KG1 (cell line): ENCODE measurements at regions not wholly inside any gene's neighbourhood (a gene's known extent, or its start where the extent isn't known, plus 50 kb on each side); places are given as distances from the start of the nearest gene placed in this dataset.
A peak's percentile ranks its signal among the peaks of the same experiment; 100 is the strongest.

Source experiments
- DNase-seq: peaks from one replicate; lab custom pipeline; 2025; lab: John Stamatoyannopoulos, UW

DNA sequence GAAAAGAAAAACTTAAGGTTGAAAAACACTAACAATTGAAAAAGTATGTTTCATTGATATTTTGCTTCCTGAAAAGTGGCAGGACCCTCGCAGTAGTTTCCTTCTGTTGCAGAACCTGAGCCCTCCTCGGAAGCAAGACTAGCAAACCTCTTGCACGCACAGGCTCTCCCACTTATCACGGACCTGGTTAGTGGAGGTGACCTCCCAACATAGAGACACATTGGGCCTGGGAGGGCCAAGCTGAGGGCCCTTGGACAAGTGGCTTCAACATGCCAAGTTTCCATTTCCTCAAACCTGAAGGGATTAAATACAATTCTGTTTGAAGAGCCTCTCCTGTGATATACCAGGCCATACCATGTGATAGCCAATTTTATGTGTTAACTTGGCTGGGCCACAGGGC, 133.4 kb upstream of the AGAP1 start:
- DNase-seq, result no peak

DNA sequence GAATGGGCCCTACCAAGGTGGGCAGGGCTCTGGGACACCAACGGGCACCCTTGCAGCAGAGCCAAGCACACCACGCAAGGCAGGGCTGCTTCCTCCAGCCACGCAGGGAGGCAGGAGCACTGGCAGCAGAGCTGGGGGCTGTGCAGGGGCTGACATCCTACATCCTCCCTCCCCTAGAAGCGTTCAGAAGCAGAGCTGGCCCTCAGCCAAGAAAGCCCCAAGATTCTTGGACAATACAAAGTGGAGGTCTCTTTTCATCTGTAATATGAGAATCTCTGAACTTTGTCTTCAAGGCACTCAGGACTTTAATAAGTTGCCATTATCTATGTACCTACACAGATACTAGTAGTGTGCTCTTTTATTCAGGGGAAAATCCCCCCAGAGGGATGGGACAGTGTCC, 128.1 kb upstream of the AGAP1 start:
- DNase-seq, result no peak

DNA sequence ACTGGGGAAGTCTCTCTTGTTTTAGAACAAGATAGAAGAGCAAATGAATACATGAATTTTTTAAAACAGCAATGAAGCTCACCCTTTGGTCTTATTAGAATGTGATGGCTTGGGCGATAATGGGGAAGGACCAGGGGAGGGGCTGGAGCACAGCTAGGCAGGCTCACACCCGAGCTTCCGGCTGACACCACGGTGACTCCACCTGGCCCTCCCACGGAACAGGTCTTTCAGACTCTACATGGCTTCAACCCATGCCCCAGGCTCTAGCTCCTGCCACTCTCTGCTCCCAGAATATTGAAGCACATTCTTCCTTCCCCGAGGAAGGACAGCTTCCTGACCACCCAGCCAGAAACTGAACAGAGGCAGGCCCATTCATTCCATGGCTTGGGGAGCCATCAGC, 127.5 kb upstream of the AGAP1 start:
- no peak for DNase-seq

DNA sequence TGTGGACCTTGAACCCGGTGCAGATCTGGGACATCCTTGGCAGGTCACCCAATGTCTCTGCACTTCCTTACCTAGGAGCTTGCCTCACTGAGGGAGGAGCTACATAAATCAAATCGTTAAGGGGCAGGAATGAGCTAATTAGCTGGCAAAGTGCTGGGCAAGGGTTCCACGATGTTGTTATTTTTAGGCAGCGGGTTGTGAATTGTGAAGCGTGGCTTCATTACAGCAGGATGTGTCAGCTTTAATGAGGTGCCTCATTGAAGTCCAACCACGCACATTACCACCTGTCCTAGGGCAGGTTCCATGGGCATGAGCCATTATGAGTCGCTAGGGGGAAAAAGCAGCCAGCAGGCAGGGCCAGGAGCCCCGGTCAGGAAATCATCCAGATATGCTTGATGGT, 127.0 kb upstream of the AGAP1 start:
- no peak for DNase-seq

DNA sequence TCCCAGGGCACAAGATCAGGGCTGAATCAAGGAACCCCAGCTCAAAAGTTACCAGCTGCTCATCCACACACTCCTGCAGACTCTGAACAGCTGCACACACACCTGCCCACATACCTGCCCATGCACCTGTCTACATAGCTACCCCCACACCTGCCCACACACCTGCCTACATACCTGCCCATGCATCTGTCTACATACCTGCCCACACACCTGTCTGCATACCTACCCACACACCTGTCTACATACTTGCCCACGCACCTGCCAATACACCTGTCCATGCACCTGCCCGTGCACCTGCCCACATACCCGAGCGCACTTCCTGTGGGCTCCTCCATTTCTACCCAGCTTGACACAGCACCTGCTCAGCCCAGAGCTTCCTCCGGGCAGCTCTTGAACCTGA, 122.8 kb upstream of the AGAP1 start:
- no peak for DNase-seq

DNA sequence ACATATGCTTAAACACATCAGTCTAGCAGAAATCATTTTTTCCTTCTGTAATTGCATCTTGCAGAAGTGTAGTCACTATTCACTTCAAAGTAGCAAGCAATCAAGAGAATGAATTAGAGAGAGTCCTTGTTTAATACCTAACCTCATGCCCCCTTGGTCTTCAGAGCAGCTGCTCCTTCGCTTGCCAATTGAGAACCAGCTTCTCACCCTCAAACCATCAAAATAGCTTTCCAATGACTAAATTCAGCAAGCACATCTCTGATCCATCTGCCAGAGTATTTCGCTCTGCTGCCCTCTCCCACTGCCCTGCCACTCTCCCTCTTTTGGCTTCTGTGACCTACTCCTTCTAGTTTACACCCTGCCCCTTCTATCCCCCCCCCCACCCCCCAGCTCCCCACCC, 120.7 kb upstream of the AGAP1 start:
- no peak for DNase-seq

DNA sequence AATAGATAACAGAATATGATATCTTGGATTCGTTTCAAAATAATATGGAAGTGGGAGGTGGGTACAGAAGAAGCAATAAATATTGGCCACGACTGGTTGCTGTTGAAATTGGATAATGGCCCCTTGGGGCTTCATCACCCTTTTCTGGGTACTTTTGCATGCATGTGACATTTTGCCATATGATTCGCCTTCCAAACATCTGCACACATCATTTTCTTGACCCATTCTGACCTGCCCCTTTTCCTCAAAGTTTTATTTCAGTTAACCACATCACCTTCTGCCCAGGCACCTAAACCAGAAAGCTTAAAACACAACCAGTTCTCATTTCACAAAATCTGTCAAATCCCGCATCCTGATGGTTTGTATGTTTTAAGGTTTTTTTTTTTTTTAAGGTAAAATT, 116.7 kb upstream of the AGAP1 start:
- DNase-seq, result no peak

DNA sequence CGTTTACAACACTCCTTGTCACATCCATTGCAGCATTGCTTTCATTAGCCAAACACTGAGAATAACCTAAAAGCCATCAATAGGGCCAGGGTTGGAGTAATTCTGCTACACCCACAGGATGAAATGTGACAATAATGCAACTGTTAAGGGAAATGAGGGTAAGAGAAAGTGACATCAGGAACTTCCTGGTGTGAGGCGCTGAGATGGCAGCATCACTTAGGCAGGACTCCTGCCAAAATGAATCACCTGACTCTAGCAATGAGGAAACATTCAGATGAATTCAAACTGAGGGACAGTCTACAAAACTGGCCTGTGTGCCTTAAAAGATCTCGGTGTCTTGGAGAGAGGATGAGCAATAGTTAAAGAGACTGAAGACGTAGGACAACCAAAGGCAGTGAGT, 115.6 kb upstream of the AGAP1 start:
- DNase-seq, result no peak

DNA sequence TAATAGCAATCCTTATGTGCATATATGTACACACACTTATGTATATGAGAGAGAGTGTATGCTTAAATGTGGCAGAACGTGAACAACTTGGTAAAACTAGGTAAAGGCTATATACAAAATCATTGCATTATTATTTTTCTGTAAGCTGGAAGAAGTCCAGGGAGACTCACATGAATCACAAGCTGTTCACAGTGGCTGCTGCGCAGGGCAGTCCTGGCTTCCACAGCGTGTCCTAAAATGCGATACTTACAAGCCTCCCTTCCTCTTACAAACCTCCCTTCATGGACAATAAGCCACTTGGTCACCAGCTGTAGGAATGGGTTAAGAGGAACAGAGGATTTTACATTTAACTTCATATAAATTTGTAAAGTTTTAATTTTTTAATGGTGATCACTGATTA, 114.9 kb upstream of the AGAP1 start:
- DNase-seq, result no peak

DNA sequence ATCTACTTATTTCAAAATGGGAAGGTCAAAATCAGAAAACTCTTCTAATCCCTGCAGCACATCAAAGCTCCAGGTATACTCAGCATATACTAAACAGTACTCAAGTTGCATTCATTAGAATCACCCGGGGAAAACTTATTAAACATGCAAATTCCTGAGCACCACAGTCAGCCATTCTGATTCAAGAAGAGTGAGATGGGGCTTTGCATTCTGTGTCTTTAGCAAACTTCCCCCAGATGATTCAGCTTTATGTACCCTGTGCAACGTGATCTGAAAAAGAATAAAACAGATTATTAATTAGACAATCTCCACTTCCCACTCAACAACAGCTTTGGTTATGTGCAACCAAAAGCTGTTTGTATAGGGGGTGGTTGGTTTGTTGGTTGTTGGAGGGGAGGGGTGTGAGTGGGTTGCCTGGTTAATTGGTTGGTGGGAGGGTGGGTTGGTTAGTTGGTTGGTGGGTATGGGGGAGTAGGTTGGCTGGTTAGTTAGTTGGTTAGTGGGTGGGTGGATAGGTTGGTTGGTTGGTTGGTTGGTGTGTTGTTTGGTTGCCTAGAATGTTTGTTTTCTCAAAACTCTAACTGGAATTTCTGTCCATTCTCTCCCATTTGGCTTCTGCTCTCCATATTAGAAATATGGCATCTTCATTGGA, 112.5 kb upstream of the AGAP1 start:
- no peak for DNase-seq

DNA sequence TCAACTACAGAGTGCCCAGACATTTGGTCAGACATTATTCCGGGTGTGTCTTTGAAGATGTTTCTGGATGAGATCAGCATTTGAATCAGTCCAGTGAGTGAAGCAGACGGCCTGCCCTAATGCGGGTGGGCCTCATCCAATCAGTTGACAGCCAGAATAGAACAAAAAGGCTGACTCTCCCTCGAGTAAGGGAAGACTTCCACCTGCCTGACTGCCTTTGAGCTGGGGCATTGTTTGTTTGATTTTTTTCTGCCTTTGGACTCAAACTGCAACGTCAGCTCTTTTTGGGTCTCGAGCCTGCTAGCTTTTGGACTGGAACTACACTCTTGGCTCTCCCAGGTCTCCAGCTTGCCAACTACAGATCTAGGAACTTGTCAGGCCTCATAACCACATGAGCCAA, 111.7 kb upstream of the AGAP1 start:
- no peak for DNase-seq

DNA sequence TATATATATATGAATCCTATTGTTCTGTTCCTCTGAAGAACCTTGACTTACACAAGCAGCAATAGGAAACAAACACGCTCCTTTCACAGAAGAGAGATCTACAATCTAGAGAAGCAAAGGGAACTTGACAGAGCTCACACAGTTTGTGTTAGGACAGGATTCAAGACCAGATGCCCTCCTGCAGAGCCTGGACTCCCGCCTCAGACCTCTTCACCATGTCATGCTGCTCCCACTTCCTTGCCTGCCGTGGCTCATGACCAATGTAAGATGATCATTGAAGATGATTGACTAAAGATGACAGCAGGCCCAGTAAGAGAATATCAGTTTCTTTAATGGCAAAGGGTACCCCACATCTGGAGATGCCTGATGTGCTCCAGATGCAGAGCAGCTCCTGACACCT, 111.2 kb upstream of the AGAP1 start:
- DNase-seq, result no peak

DNA sequence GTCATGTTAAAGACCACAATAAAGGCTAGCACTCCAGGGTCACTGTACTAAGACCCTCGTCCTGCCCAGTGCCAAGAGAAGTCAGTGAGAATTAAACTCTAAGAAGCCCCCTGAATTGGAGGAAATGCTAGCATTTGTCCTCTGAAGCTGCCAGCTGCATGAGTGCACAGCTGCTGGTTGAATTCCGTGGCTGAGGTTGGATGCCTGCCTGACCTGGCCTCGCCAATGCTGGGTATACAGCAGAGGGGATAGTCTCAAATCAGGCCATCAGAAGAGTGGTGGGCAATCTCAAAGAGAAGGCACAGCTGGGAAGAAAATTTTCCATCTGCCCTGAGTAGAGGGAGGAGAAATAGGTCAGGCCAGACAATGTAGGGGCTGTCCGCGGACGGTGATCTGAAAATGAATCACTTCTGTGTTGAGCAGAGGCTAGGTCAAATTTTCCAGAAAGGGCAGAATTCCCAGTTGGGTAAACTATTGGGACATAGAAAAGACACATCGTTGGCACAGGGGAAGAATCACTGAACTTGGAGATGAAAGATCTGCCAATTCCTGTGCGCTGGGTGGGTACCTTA, 110.5 kb upstream of the AGAP1 start:
- no peak for DNase-seq

DNA sequence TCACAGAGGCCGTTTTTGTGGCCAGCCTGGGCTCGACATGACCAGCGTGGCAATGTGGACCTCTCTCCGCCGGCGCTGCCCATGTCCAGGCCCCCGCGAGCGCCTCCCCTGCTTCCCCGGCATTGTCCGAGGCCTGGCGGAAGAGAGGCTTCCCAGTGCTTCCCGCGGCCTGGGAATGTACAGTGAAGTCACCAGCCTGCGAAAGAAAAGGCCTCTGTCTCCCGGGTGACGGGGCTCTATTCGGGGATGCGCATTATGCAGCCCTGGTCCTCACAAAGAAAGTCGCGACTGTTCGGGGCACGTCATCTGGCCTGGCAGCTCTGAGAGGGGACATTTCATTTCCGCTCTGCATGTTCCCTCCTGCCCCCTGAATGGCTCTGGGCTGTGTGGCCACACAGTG, 109.2 kb upstream of the AGAP1 start:
- no peak for DNase-seq

DNA sequence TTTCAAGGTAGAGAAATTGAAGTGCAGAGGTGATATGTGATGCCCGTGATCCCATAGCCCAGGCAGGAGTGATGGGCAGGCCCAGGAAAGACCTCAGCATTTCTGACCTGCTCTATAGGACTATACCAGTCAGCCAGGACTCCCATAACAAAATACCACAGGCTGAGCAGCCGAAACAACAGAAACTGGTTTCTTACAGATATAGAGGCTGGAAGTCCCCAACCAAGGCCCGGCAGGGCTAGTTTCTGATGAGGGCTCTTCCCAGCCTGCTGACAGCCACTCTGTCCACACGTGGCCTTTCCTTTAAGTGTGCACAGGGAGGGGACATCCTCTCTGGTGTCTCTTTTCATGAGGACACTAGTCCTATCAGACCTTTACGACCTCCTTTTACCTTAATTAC, 104.2 kb upstream of the AGAP1 start:
- DNase-seq, result no peak

DNA sequence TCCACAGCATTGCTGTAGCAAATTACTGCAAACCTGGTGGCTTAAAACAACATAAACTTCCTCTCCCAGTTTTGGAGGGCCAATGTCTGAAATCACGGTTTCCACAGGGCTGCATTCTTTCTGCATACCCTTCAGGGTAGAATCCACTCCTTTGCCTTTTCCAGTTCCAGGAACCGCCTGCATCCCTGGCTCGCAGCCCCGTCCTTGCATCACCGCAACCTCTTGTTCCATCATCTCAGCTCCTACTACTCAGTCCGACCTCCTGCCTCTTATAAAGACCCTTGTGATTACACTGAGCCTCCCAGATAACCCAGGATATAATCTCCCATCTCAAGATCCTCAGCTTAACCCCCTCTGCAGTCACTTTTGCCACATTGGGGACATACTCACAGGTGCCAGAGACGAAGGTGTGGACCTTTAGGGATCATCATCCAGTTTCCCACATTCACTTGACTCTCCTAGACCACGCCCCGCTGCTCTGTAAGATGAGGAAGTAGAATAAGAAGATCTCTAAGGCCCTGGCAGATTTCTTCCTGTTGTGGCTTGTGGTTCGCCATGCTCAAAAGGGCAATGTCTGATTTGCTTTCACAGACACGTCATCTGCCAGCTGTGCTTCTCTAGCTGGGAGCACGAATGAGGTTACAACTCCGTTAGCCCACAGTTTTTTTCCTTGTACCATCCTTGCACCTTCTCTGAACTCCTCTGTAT, 103.6 kb upstream of the AGAP1 start:
- DNase-seq, result peak; percentile 61

DNA sequence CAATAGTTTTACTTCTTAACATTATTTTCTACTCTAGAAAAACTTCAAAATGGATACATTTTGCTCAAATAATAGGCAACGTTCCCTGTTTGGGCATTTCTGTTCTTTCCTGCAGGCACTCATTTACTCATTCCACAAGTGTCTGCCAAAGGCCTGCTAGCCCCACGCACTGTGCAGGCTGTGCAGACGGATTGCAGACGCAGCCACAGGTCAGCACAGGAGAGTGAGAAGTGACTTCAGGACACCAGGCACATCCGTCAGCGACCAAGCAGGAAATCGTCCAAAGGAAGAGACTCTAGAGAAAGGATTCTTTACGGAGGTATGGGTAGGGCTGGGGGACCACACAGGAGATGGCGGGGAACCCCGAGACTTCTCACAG, 103.0 kb upstream of the AGAP1 start:
- no peak for DNase-seq

DNA sequence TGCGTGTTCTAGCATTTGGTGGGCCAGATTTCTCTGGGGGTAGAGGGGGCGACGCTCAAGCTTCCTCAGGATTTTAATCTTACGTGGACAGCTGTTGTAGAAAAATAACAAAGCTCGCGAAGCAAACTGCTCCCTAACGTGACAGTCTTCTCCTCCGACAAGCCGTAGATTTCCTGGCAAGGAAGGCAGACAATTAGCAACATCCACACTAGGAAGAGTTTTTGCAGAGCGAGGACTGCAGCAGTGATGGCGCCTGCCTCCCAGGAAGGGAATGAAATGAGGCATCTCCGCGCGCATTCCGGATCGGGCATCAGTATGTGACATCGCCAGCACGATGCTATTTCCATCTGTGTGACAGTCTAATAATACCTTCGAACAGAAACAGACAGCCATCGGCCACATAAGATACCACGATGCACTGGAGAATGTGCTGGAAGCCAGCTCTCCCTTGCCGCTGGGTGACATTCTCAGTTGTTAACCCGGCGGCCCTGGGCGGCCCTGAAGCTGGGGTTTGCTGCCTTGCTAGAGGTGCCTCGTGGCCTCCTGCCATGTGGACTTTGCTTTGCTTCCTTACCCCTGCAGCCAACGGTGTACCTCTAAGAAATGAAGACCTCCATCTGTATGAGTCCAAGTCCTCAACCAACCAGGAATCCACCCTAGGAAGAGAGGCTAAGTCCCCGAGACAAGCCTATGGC, 101.8 kb upstream of the AGAP1 start:
- no peak for DNase-seq

DNA sequence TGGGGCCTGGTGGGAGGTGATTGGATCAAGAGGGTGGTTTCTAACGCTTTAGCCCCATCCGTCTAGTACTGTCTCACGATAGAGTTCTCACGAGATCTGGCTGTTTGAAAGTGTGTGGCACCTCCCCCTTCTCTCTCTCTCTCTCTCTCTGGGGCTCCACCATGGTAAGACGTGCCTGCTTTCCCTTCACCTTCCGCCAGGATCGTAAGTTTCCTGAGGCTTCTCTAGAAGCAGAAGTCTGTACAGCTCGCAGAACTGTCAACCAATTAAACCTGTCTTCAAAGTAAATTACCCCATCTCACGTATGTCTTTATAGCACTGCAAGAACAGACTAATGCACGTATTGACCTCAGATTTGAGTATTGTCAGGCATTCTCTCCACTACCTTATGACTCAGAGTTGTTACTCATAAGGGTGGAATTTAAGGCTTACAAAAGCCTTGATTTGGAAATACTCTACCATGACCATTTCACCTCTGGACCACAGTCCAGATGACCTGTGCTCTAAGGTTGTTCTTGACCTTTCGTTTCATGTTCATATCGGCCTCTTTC, 99.5 kb upstream of the AGAP1 start:
- no peak for DNase-seq

DNA sequence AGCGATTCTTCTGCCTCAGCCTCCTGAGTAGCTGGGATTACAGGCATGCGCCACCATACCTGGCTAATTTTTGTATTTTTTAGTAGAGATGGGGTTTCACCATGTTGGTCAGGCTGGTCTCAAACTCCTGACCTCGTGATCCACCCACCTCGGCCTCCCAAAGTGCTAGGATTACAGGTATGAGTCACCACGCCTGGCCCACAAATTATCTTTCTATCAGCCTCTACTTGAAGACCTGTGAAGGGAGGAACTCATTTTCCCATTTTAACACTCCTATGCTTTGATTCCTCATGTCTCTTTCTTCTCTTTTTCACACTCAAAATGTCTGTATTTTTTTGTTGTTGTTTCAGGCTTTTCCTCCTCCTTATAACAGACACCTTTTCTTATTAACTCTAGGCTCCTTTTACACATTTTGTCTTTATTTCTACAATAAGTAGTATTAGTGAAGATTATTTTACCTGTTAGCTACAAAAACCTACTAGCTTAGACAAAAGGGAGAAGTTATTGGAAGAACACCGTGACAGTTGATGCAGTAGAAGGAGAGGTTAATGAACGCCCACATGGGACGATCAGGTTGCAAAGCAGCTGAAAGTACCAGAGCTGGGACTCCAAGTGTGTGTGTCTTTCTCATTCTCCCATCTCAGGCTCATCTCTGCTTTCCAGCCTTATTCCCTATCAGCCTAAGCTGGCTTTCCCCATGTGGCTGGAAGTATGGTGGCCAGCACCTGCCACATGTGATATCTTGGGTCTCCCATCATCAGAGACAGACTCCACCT, 97.6 kb upstream of the AGAP1 start:
- DNase-seq, result no peak

DNA sequence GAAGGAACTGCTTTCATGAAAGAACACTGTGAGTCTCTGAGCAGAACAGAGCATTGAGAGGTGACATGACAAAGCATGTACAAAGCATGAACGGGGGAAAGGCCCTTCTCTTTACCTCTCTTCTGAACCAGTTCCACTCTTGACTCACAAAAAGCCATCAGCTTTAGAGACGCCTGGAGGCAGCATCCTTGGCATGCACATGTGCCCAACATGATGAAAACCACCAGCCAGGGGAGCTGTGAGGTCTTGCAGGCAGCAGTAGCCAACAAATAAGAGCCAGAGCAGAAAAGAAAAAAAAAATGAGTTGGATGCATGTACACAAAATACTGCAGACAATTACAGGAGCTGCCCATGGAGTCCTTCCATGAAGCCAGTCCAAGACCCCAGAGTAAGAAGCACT, 95.5 kb upstream of the AGAP1 start:
- no peak for DNase-seq

DNA sequence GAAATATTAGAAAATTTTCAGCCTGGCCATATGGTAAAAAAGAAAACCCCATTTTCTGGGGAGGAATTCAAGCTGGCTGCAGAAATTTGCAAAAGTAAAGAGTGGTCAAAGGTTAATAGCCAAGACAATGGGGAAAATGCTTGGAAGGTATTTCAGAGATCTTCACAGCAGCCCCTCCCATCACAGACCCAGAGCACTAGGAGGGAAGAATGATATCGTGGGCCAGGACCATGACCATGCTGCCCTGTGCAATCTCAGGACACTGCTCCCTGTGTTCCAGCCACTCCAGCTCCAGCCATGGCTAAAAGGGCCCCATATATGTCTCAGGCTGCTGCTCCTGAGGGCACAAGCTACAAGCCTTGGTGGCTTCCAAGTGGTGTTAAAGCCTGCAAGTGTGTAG, 93.9 kb upstream of the AGAP1 start:
- DNase-seq, result no peak
